Head of caudate nucleus (tissue), 42 donors: ENCODE measurements at regions not wholly inside any gene's neighbourhood (a gene's known extent, or its start where the extent isn't known, plus 50 kb on each side); places are given as distances from the start of the nearest gene placed in this dataset.
"Not testable (repeated sequence)": the region's sequence is repeated elsewhere in the genome, so short reads cannot be mapped to it uniquely, and the experiment has no call there.

Experiments used
- DNase-seq, 42 donors: peaks; one replicate each; pipeline versions ENCODE4 v3.0.0 to v3.0.0-alpha.2; 2020 to 2021; ENCODE audit warnings: mixed read lengths in 7 of 42
- intact Hi-C: fragments of 100-400 bp; cut with DNase I; formaldehyde crosslinking; loops from one replicate; pipeline ENCODE4 v1.15.0; 2022

GRCh38 chr2:122571471-122571870 lies 816.0 kb downstream of the TSN start:
- DNase-seq, intact Hi-C loops: not testable (repeated sequence)

GRCh38 chr2:122575076-122575475 lies 819.6 kb downstream of the TSN start:
- intact Hi-C loops: no loop called here

GRCh38 chr2:122583159-122583917 lies 827.9 kb downstream of the TSN start:
- no peak for DNase-seq
- intact Hi-C loops: no loop called here

More at GRCh38 chr2:122575076-122575475, 819.6 kb downstream of the TSN start:
- DNase-seq: no peak

GRCh38 chr2:122590524-122590923 lies 835.1 kb downstream of the TSN start:
- DNase-seq: no peak
- intact Hi-C loops: no loop called here

- intact Hi-C loops: no loop called here
- DNase-seq: no peak
Measured at GRCh38 chr2:122595065-122595464, 839.6 kb downstream of the TSN start.

GRCh38 chr2:122596598-122596997 lies 841.1 kb downstream of the TSN start:
- intact Hi-C loops: no loop called here
- no peak for DNase-seq

- no peak for DNase-seq
- intact Hi-C loops: no loop called here
Measured at GRCh38 chr2:122598784-122599183, 843.3 kb downstream of the TSN start.

GRCh38 chr2:122610948-122611609 lies 855.6 kb downstream of the TSN start:
- DNase-seq: no peak
- intact Hi-C loops: no loop called here

- no peak for DNase-seq
- intact Hi-C loops: no loop called here
Measured at GRCh38 chr2:122622934-122623333, 867.5 kb downstream of the TSN start.

- DNase-seq: no peak
- intact Hi-C loops: no loop called here
Measured at GRCh38 chr2:122627388-122627787, 871.9 kb downstream of the TSN start.

- intact Hi-C loops: no loop called here
- no peak for DNase-seq
Measured at GRCh38 chr2:122634256-122634655, 878.8 kb downstream of the TSN start.

GRCh38 chr2:122634920-122635319 lies 879.5 kb downstream of the TSN start:
- DNase-seq: no peak
- intact Hi-C loops: no loop called here

GRCh38 chr2:122635686-122636085 lies 880.2 kb downstream of the TSN start:
- intact Hi-C loops: no loop called here
- DNase-seq: no peak

GRCh38 chr2:122636097-122636496 lies 880.6 kb downstream of the TSN start:
- intact Hi-C loops: no loop called here
- no peak for DNase-seq

GRCh38 chr2:122639176-122639575 lies 883.7 kb downstream of the TSN start:
- DNase-seq: no peak
- intact Hi-C loops: no loop called here

- no peak for DNase-seq
- intact Hi-C loops: no loop called here
Measured at GRCh38 chr2:122639711-122640110, 884.3 kb downstream of the TSN start.

- no peak for DNase-seq
- intact Hi-C loops: no loop called here
Measured at GRCh38 chr2:122643725-122644329, 888.4 kb downstream of the TSN start.

- intact Hi-C loops: no loop called here
- DNase-seq: no peak
Measured at GRCh38 chr2:122651236-122651635, 895.8 kb downstream of the TSN start.

- no peak for DNase-seq
- intact Hi-C loops: no loop called here
Measured at GRCh38 chr2:122651780-122652179, 896.3 kb downstream of the TSN start.

- DNase-seq: no peak
- intact Hi-C loops: no loop called here
Measured at GRCh38 chr2:122652670-122653069, 897.2 kb downstream of the TSN start.

GRCh38 chr2:122656403-122656802 lies 901.0 kb downstream of the TSN start:
- intact Hi-C loops: no loop called here
- DNase-seq: no peak
